ENCODE measurements at regions not wholly inside any gene's neighbourhood (a gene's known extent, or its start where the extent isn't known, plus 50 kb on each side); places are given as distances from the start of the nearest gene placed in this dataset.

- TF ChIP-seq CTCF (conservative IDR thresholded peaks at IDR 0.05; ENCODE audit: low read depth, low read length) (no peak), EZH2phosphoT487 (IDR thresholded peaks at IDR 0.05; ENCODE audit: borderline replicate concordance, low read length) (no peak)
These were observed 836.2 kb downstream of the DACH1 start for GRCh38 chr13:71030784-71031183.
